ENCODE measurements at regions not wholly inside any gene's neighbourhood (a gene's known extent, or its start where the extent isn't known, plus 50 kb on each side); places are given as distances from the start of the nearest gene placed in this dataset.

GRCh38 chr2:121949271-121949670 lies 193.8 kb downstream of the TSN start:
- DNase-seq: no peak
- no peaks in the 10 kb centered on the region for H4K20me1 ChIP-seq (ENCODE audit: control insufficient read depth, insufficient read depth, low read length, poor library complexity, severe bottlenecking)
- no peak for ATAC-seq (ENCODE audit: low read depth)
- H3K27ac Mint-ChIP-seq: no peak overlapping the region
- POLR2A ChIA-PET: no interaction called here
- no peak overlapping the region for H3K4me2 ChIP-seq (replicated peaks; ENCODE audit: low read depth, low read length, poor library complexity, severe bottlenecking)
- H3K27ac ChIP-seq (ENCODE audit: low read length in 2 of 2): no peak overlapping the region
- intact Hi-C loops (cut with micrococcal nuclease): no loop called here
- no peaks in the 10 kb centered on the region for H3K27me3 ChIP-seq (replicated peaks in 1 of 4; ENCODE audit: control extremely low read depth in 1 of 4, control insufficient read depth in 3 of 4, insufficient read depth in 4 of 4, low read length in 3 of 4)
- H3K36me3 ChIP-seq (replicated peaks in 1 of 2; ENCODE audit: control extremely low read depth in 1 of 2, control insufficient read depth in 1 of 2, extremely low read depth in 1 of 2, insufficient read depth in 2 of 2, low read length in 1 of 2): no peaks in the 10 kb centered on the region
- no peak overlapping the region for H3K4me3 ChIP-seq (ENCODE audit: control extremely low read depth in 1 of 5, extremely low read depth in 1 of 5, insufficient read depth in 1 of 5, low read depth in 2 of 5, low read length in 4 of 5)
- H3K9me3 ChIP-seq (ENCODE audit: control extremely low read depth in 1 of 3, control insufficient read depth in 2 of 3, insufficient read depth in 1 of 3, low read length in 2 of 3): no peaks in the 10 kb centered on the region
- 51% methylated on average over 3 of the region's 8 CpGs for WGBS (ENCODE audit: insufficient coverage)
- H3K9ac ChIP-seq (ENCODE audit: low read length): no peak overlapping the region
- no peak overlapping the region for H3K4me3 Mint-ChIP-seq
- TF ChIP-seq EZH2 (IDR thresholded peaks at IDR 0.05; ENCODE audit: borderline replicate concordance, insufficient read depth, low read depth, low read length, poor library complexity, severe bottlenecking): no peak
- no peak for TF ChIP-seq CTCF (IDR thresholded peaks at IDR 0.05)
- H3K4me1 ChIP-seq (ENCODE audit: control insufficient read depth in 2 of 2, insufficient read depth in 2 of 2, low read length in 2 of 2): no peaks in the 10 kb centered on the region
- no peaks in the 10 kb centered on the region for H3K9me3 Mint-ChIP-seq (ENCODE audit: insufficient read depth)
- no peaks in the 10 kb centered on the region for H3K79me2 ChIP-seq (ENCODE audit: control insufficient read depth, insufficient read depth, low read length)
- no peaks in the 10 kb centered on the region for H3K27me3 Mint-ChIP-seq
- no peaks in the 10 kb centered on the region for H3K4me1 Mint-ChIP-seq
- H2AFZ ChIP-seq (ENCODE audit: insufficient read depth, low read depth, low read length, poor library complexity, severe bottlenecking): no peak overlapping the region
- CTCF ChIA-PET: no interaction called here

- H3K9me3 ChIP-seq (ENCODE audit: control extremely low read depth in 1 of 3, control insufficient read depth in 2 of 3, insufficient read depth in 1 of 3, low read length in 2 of 3): no peaks in the 10 kb centered on the region
- H3K4me1 ChIP-seq (ENCODE audit: control insufficient read depth in 2 of 2, insufficient read depth in 2 of 2, low read length in 2 of 2): no peaks in the 10 kb centered on the region
- no peak overlapping the region for H2AFZ ChIP-seq (ENCODE audit: insufficient read depth, low read depth, low read length, poor library complexity, severe bottlenecking)
- no peak overlapping the region for H3K4me3 ChIP-seq (ENCODE audit: control extremely low read depth in 1 of 5, extremely low read depth in 1 of 5, insufficient read depth in 1 of 5, low read depth in 2 of 5, low read length in 4 of 5)
- no peaks in the 10 kb centered on the region for H3K79me2 ChIP-seq (ENCODE audit: control insufficient read depth, insufficient read depth, low read length)
- no peak overlapping the region for H3K4me2 ChIP-seq (replicated peaks; ENCODE audit: low read depth, low read length, poor library complexity, severe bottlenecking)
- H3K9ac ChIP-seq (ENCODE audit: low read length): no peak overlapping the region
- ATAC-seq (ENCODE audit: low read depth): no peak
- no peaks in the 10 kb centered on the region for H4K20me1 ChIP-seq (ENCODE audit: control insufficient read depth, insufficient read depth, low read length, poor library complexity, severe bottlenecking)
- Mint-ChIP-seq H3K9me3 (ENCODE audit: insufficient read depth) (no peaks in the 10 kb centered on the region), H3K4me3 (no peak overlapping the region), H3K27ac (no peak overlapping the region), H3K27me3 (peaks cover 13% of the 10 kb centered on the region), H3K4me1 (no peaks in the 10 kb centered on the region)
- ChIA-PET POLR2A (no interaction called here), CTCF (no interaction called here)
- H3K36me3 ChIP-seq (replicated peaks in 1 of 2; ENCODE audit: control extremely low read depth in 1 of 2, control insufficient read depth in 1 of 2, extremely low read depth in 1 of 2, insufficient read depth in 2 of 2, low read length in 1 of 2): no peaks in the 10 kb centered on the region
- peaks cover 0 to 4% (median 0%) of the 10 kb centered on the region in 4 experiments for H3K27me3 ChIP-seq (replicated peaks in 1 of 4; ENCODE audit: control extremely low read depth in 1 of 4, control insufficient read depth in 3 of 4, insufficient read depth in 4 of 4, low read length in 3 of 4)
- no peak overlapping the region for H3K27ac ChIP-seq (ENCODE audit: low read length in 2 of 2)
- DNase-seq: no peak
- intact Hi-C loops (cut with micrococcal nuclease): no loop called here
- 100% methylated on average over 5 of the region's 6 CpGs for WGBS (ENCODE audit: insufficient coverage)
- TF ChIP-seq EZH2 (IDR thresholded peaks at IDR 0.05; ENCODE audit: borderline replicate concordance, insufficient read depth, low read depth, low read length, poor library complexity, severe bottlenecking) (no peak), CTCF (IDR thresholded peaks at IDR 0.05) (no peak)
Measured at GRCh38 chr2:121955426-121955825, 200.0 kb downstream of the TSN start.
